Transverse colon (tissue), 4 donors: ENCODE measurements at regions not wholly inside any gene's neighbourhood (a gene's known extent, or its start where the extent isn't known, plus 50 kb on each side); places are given as distances from the start of the nearest gene placed in this dataset.

ENCODE experiments used
- CTCF ChIP-seq, 5 experiments: fragments of 200-600 bp in 3 of 5; fragments of 450-650 bp in 2 of 5; sonication (generic) in 3 of 5; IDR thresholded peaks; 1 replicate in 2 of 5; 2 replicates in 3 of 5; pipeline ENCODE4 v1.5.1; 2016 to 2017; ENCODE audit warnings: antibody characterized with exemption in 5 of 5, inconsistent platforms in 3 of 5, mild to moderate bottlenecking in 2 of 5, moderate library complexity in 1 of 5
- POLR2AphosphoS5 ChIP-seq, 3 donors: sonication (generic); formaldehyde crosslinking; IDR thresholded peaks; one replicate each; pipeline ENCODE4 v1.6.1; 2016; ENCODE audit warnings: antibody characterized with exemption in 3 of 3

- no peak for TF ChIP-seq CTCF (IDR thresholded peaks at IDR 0.05)
- no peak for TF ChIP-seq POLR2AphosphoS5 (IDR thresholded peaks at IDR 0.05)
These were observed 58.1 kb upstream of the ZC3H15 start for GRCh38 chr2:186427970-186428369.
